GM12864 (cell line): ENCODE measurements at regions not wholly inside any gene's neighbourhood (a gene's known extent, or its start where the extent isn't known, plus 50 kb on each side); places are given as distances from the start of the nearest gene placed in this dataset.

Experiments used
- DNase-seq: peaks from one replicate; pipeline ENCODE4 v3.0.0-alpha.2; 2011; ENCODE audit warnings: low read depth
- H3K4me3 ChIP-seq: 2 replicates; pipeline ENCODE4 v1.5.1; 2011; ENCODE audit warnings: mild to moderate bottlenecking, low read depth, low read length, control low read depth
- CTCF ChIP-seq: IDR thresholded peaks from 2 replicates; pipeline ENCODE4 v1.5.1; 2011; ENCODE audit warnings: low read depth, mild to moderate bottlenecking, moderate library complexity, low read length, control low read depth, inconsistent platforms; ENCODE audit errors: missing control alignments

DNA sequence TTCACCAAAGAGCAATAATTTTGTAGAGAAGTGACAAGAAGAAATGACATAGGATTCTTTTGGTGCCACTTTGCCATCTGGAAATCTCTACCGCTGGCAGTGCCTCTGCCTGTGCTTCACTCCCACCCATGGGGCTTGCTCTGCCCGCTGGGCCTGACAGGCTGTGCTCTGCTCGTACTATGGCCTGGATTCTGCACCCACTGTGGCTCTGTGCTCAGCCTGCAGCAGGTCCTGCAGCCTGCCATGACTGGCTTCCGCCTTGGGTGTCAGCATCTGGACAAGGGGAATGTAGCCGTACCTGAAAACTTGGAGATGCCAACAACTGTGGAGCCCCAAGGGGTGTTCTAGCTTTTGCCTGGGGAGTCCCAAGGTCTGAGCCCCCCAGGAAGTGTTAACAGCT lies 792.3 kb downstream of the CDH8 start:
- TF ChIP-seq CTCF = no peak
- H3K4me3 ChIP-seq = no peak overlapping the region
- no peak for DNase-seq

DNA sequence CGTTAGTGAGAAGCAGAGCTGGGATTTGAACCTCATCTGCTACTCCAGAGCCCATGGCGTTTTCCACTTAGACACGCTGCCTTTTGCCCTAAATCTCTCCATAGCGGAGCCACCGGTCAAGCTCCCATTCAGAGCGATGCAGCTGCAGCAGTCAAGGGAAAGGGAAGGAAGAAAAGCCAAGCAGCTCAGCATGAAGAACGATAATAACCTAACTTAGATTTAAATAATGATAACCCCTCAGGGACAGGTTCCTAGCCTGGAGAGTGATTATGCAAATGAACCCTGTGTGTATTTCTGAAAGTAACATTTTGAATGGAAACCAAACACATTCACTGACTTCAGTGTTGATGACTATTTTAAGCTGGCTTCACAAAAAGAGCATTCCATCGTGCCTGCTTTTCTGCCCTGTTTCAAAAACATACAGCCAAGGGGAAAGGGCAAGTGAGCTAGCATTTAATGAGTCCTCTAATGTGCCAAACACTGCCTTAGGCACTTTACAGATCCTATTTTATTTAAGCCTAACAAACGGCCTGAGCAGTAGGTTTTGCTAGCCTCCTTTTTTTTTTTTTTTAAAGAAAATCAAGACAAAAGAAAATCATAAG lies 798.3 kb downstream of the CDH8 start:
- no peak for TF ChIP-seq CTCF
- DNase-seq = no peak
- H3K4me3 ChIP-seq = no peak overlapping the region

GRCh38 chr16:61233713-61234112 lies 802.5 kb downstream of the CDH8 start:
- no peak for DNase-seq
- no peak overlapping the region for H3K4me3 ChIP-seq
- no peak for TF ChIP-seq CTCF

DNA sequence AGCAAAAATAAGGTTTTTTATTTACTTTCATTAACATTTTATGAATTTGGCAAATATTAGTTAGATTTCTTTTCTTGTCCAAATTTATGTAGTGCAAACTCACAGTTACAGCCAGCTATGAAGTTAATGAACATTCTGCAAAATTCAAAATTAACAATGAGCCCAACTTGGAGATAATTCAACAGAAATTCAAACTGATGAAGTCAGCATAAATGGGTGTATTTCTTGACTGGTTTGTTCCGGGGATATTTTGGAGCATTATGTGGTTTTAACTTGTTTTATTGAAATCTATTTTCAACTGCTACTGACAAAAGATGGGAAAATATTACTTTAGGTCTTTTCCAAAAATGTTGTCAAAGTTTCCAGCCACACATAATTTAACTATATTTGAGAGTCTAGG lies 807.9 kb downstream of the CDH8 start:
- no peak overlapping the region for H3K4me3 ChIP-seq
- no peak for DNase-seq
- no peak for TF ChIP-seq CTCF

- TF ChIP-seq CTCF = no peak
- no peak overlapping the region for H3K4me3 ChIP-seq
- no peak for DNase-seq
Observed at GRCh38 chr16:61215605-61216004, 820.6 kb downstream of the CDH8 start.

DNA sequence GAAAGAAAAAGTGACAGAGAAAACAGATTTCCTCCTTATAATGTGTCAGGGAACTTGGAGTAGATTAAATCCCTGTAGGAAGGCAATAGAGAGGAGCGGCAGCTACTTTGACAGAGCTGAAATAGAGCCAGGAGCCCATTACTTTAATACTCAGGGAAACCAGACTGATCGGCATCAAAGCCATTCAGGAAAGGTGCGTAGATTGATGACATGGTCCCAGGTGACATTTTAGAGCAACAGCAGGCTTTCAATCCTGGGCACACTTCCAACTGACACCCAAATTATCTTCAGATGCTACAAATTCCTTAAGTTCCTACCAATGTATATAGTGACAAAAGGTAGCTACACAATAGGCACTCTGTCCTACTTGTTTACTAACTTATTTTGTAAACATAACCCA lies 821.5 kb downstream of the CDH8 start:
- no peak overlapping the region for H3K4me3 ChIP-seq
- no peak for TF ChIP-seq CTCF
- no peak for DNase-seq

DNA sequence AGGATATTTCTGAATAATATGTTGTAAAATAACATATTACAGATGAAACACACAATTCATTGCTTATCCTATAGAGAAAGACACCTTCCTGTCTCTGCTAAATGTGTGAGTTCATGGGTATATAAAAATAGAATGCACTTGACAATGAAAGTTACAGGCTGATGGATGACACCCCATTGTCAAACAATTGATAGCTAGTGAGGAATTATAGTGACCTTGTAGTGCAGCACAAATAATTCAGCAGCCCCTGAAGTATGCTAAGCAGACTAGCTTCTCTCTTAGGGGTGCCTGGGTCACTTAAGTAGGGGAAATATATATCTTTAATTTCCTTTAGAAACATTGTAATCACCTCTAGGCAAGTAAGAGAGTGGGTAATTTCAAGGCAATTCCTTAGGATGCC lies 826.2 kb downstream of the CDH8 start:
- DNase-seq = no peak

More for the DNA sequence above, 826.2 kb downstream of the CDH8 start:
- H3K4me3 ChIP-seq = no peak overlapping the region
- no peak for TF ChIP-seq CTCF
